ENCODE measurements at regions not wholly inside any gene's neighbourhood (a gene's known extent, or its start where the extent isn't known, plus 50 kb on each side); places are given as distances from the start of the nearest gene placed in this dataset.

GRCh38 chr2:71951718-71952404 is 195.8 kb downstream of the CYP26B1 start:
- DNase-seq = no peak

DNA sequence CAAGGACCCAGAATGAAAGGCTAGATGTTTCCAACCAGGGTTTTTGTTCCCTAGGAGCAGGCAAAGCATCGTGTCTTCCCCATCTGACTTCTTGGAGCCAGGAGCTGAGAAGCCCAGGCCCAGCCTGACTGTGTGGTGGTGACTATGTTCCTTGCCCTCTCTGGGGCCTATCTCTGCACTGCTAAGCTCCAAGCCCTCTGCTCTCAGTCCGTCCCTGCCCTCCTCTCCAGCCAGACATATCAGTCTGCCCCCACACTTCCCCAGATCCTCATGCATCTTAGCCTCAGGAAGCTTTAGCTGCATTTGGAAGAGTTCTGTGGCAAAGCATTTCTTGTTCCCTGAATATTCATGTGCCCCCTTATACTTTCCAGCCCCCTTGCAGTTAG is 196.6 kb downstream of the CYP26B1 start:
- DNase-seq = no peak

DNA sequence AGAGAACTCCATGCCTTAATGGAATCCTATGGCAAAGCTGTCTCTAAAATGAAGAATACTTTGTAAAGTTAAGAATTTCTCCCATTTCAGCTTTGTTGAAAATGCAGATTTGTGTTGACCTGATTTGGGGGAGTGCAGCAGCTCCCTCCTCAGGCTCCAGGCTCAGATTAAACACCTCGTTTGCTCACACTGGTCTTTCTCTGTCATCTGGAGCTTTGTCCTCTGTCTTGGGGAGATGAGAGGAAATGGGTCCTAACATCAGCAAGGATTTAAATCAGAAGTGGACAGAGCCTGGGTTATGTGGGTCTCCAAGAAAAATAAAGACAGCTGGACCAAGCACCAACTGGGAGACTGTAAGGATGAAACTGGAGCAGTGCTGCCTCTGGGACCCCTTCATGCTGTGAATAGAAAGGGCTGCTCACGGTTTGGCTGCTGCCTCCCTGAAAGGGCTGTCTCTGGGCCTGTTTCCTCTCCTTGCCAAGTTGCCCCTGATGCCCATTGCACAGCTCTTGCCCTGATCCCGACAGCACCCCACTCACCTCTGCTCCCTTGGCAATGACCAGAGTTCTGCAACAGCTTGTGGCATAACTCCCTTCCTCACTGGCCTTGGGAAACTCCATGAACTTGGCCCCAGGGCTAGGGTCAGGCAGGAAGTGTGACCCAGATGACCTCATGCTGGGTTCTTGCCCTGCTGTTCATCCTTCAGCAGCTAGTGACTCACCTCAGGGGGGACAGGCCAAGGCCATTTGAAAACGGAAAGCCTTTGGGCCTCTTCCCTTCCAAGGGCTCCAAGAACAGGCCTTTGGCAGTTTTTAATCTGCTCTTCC is 197.2 kb downstream of the CYP26B1 start:
- DNase-seq = no peak

GRCh38 chr2:71949537-71949798 is 198.2 kb downstream of the CYP26B1 start:
- no peak for DNase-seq

GRCh38 chr2:71948781-71949536 is 198.7 kb downstream of the CYP26B1 start:
- DNase-seq = no peak

DNA sequence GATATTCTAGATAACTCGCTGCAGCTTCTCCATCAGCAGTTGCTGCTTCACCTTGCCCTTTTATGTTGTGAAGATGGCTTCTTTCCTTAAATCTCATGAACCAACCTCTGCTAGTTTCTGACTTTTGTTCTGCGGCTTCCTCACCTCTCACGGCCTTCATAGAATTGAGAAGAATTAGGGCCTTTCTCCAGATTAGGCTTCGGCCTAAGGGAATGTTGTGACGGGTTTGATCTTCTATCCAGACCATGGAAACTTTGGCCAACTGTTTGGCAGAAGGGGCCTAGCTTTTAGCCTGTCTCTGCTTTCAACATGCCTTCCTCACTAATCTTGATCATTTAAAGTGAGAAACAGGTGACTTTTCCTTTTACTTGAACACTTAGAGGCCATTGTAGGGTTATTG is 199.9 kb downstream of the CYP26B1 start:
- no peak for DNase-seq

GRCh38 chr2:71945603-71945959 is 202.1 kb downstream of the CYP26B1 start:
- no peak for DNase-seq

DNA sequence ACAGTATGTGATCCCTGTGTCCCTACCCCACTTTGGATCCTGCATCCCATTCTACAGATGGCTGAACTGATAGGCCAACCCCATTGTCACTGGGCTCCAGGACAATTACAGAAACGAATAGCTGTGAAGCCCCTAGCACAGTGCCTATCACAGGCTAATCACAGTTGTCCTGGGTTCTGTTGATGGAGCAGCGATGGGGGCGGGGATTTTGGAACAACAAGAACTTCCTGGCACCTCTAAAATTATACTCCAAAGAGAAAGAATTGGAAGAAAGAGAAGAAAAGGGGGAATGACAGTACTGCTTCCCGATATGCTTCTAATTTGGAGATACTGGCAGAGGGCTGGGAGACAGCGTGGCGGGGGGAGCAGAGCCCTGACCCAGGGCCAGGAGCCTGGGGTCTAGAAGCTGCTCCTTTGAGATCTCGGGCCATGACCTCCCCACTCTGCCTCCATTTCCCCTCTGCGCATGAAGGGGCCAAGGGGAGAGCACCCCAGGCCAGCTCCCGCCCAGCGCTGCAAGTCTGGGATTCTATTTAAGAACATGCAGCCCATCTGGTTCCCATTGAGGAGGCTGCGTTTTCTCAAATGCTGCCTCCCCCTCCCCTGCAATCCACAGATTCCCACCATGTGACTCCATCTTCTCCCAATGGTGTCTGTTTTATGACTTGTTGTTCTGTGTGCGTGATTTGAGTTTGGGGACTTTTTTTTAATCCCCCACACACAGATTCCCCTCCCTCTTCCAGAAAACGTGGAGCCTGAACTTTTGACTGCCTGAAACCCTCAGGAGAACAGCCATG is 202.7 kb downstream of the CYP26B1 start:
- no peak for DNase-seq

GRCh38 chr2:71944183-71944550 is 203.5 kb downstream of the CYP26B1 start:
- no peak for DNase-seq

- DNase-seq = no peak
Observed at GRCh38 chr2:71943238-71944182, 204.2 kb downstream of the CYP26B1 start.

GRCh38 chr2:71941726-71942525 is 205.7 kb downstream of the CYP26B1 start:
- no peak for DNase-seq

DNA sequence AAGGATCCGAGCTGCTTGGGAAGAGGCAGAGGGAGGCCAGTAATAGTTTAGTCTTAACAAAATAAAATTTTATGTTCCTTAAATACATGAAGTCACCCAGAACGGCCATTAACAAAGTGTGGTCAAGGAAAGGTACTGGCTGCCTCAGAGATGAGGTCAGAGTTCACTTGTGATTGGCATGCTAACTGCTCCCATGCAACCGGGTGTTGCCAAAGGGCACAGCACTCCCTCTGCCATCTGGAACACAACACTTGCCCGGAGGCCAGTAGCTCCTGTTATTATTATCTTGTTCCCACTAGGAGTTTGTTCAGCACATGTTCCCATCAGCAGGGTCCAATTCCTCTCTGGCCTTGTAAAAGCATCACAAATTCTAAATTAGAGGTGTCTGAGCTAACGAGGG is 207.0 kb downstream of the CYP26B1 start:
- DNase-seq = no peak

DNA sequence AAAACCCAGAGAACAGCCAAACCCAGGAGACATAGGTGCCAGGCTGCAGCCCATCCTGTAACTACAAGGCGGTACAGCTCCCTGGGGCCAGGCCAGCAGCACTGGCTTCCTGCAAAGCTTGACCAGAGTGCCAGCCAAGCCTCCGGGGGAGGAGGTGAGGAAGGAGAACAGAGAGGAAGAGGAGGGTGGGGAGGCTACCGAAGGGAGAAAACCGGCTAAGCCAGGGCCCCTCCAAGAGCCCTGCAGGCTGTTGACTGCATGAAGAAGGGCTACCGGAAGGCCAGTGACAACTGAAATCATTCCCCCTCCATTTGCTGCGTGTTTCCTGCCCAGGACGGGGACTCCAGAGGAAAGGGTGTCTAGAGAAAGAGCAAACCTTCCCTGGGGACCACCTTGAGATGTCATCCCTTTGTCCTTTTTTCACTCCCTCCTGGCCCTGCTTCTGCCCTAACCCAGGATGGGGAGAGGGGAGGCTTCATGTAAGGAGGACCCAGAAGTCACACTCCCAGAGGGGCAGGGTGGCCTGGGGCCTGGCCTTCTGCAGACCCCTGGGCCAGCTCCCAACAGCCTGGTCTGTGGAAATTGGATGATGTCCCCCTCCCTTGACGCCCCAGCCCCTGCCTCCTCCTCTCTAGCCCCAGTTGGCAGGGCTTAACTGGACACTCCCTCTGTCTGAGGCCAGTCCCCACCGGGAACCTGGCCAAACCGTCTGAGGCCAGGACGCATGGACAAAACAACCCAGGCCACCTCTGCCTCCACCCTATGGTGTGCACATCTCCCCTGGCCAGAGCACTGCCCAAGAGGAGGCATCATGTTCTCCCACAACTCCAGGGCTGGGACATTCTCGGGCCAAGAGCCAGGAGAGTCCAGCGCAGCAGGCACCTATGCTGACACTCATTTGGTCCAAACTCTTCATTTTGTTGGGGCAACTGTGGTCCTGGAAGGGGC is 207.8 kb downstream of the CYP26B1 start:
- DNase-seq = no peak

- DNase-seq = no peak
Observed at GRCh38 chr2:71938659-71939587, 208.7 kb downstream of the CYP26B1 start.

DNA sequence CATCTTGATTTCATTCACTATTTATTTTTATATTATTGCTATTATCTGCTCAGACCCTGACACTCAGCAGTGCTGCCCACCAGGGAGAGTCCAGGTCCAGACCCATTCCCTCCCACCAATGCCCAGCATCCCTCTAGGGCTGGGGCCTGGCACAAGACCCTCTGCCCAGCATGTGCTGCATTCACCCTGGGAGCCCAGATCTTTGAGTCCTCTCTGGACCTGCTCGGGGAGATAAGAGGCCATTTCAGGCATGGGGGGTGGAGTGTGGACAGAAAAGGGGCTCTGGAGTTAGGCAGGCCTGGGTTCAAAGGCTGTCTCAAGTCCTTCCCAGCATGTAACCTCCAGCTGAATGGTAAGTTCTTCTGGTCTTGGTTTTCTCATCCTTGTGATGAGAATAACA is 209.6 kb downstream of the CYP26B1 start:
- DNase-seq = no peak

GRCh38 chr2:71937396-71937795 is 210.3 kb downstream of the CYP26B1 start:
- DNase-seq = no peak

- DNase-seq = no peak
Observed at GRCh38 chr2:71936076-71937030, 211.3 kb downstream of the CYP26B1 start.
